ENCODE measurements at regions not wholly inside any gene's neighbourhood (a gene's known extent, or its start where the extent isn't known, plus 50 kb on each side); places are given as distances from the start of the nearest gene placed in this dataset.

GRCh38 chr9:2939368-2939767 is 95.5 kb upstream of the PUM3 start (continued):
- no peak for TF ChIP-seq ZNF692 (tag by site-specific recombination; IDR thresholded peaks at IDR 0.05)
- no peak for TF ChIP-seq ZNF449 (tag by site-specific recombination; IDR thresholded peaks at IDR 0.05)
- TF ChIP-seq ZNF548 (tag by site-specific recombination; IDR thresholded peaks at IDR 0.05) = no peak
- no peak for TF ChIP-seq ZNF423 (tag by site-specific recombination; IDR thresholded peaks at IDR 0.05)
- TF ChIP-seq ZNF133 (tag by site-specific recombination; IDR thresholded peaks at IDR 0.05) = no peak
- TF ChIP-seq MZF1 (tag by site-specific recombination; IDR thresholded peaks at IDR 0.05; ENCODE audit: borderline replicate concordance) = no peak
- no peak for TF ChIP-seq ZNF629 (tag by site-specific recombination; IDR thresholded peaks at IDR 0.05)
- TF ChIP-seq BCL11A (tag by site-specific recombination; IDR thresholded peaks at IDR 0.05; ENCODE audit: low read depth) = no peak
- TF ChIP-seq ZFP41 (tag by site-specific recombination; IDR thresholded peaks at IDR 0.05; ENCODE audit: borderline replicate concordance) = no peak
- TF ChIP-seq IKZF3 (tag by site-specific recombination; IDR thresholded peaks at IDR 0.05) = no peak
- TF ChIP-seq KLF16 (tag by site-specific recombination; IDR thresholded peaks at IDR 0.05) = no peak
- TF ChIP-seq ZNF132 (tag by site-specific recombination; IDR thresholded peaks at IDR 0.05; ENCODE audit: borderline replicate concordance) = no peak

- no peak overlapping the region for H3K4me3 ChIP-seq (ENCODE audit: low read depth, low read length)
- no peaks in the 10 kb centered on the region for H3K4me1 ChIP-seq (ENCODE audit: control insufficient read depth, insufficient read depth, low read length)
- H3K9me3 ChIP-seq (ENCODE audit: control insufficient read depth, insufficient read depth, low read depth, low read length) = no peaks in the 10 kb centered on the region
- H3K27ac ChIP-seq (ENCODE audit: extremely low read depth, low read depth, low read length) = no peak overlapping the region
- CTCF ChIA-PET = no interaction called here
- POLR2A ChIA-PET = no interaction called here
- TF ChIP-seq OVOL3 (tag by site-specific recombination; IDR thresholded peaks at IDR 0.05) (no peak), ZNF114 (tag by site-specific recombination; IDR thresholded peaks at IDR 0.05) (no peak), ZNF704 (tag by site-specific recombination; IDR thresholded peaks at IDR 0.05) (no peak), PRDM2 (tag by site-specific recombination; IDR thresholded peaks at IDR 0.05; ENCODE audit: borderline replicate concordance) (no peak), MEIS1 (CRISPR knock-in tag; IDR thresholded peaks at IDR 0.05; ENCODE audit: borderline replicate concordance) (no peak), ZNF513 (tag by site-specific recombination; IDR thresholded peaks at IDR 0.05) (no peak), ZNF19 (tag by site-specific recombination; IDR thresholded peaks at IDR 0.05; ENCODE audit: low read depth) (no peak), ZNF558 (tag by site-specific recombination; IDR thresholded peaks at IDR 0.05) (no peak)
- H3K36me3 ChIP-seq (ENCODE audit: control insufficient read depth in 2 of 2, insufficient read depth in 1 of 2, low read length in 2 of 2) = no peaks in the 10 kb centered on the region
Measured at GRCh38 chr9:2936221-2936620, 92.3 kb upstream of the PUM3 start.

Data from HEK293 (cell line).